K562 (cell line): ENCODE measurements at regions not wholly inside any gene's neighbourhood (a gene's known extent, or its start where the extent isn't known, plus 50 kb on each side); places are given as distances from the start of the nearest gene placed in this dataset.

Experiments
- ATAC-seq: fragments of 200-7000 bp; cut with Tn5 transposase; 3 replicates; pipeline ENCODE4 v1.9.1; 2020; ENCODE audit warnings: moderate library complexity
- BruUV-seq: library from RNA; stranded (reverse); fragments of 400-500 nt; replicated peaks from 2 replicates; lab custom pipeline; 2021; lab: Mats Ljungman, UMichigan
- CTCF ChIA-PET: fragments of 300-600 bp; formaldehyde crosslinking; extraction: SDS; loops from one replicate; lab custom pipeline; 2021; ENCODE audit warnings: low intra/inter-chr PET ratio; lab: Yijun Ruan, JAX
- POLR2A ChIA-PET: fragments of 300-600, 350-650 bp; sonication (Branson Sonifier 250); formaldehyde crosslinking; extraction: SDS; loops from one replicate; lab custom pipeline; 2021; ENCODE audit warnings: antibody characterized with exemption, inconsistent platforms; lab: Yijun Ruan, JAX
- DNase-seq, 4 experiments: peaks; one replicate each; pipeline versions ENCODE4 v3.0.0 to v3.0.0-alpha.2; 2011 to 2018; ENCODE audit warnings: low spot score in 3 of 4, mixed read lengths in 3 of 4; ENCODE audit errors: extremely low read depth in 1 of 4
- FAIRE-seq: peaks from 2 replicates; lab custom pipeline; 2011; peaks lifted over from hg19 to GRCh38; lab: Jason Lieb, UNC
- H2AFZ ChIP-seq: 2 replicates; pipeline ENCODE4 v1.6.0; 2011; ENCODE audit warnings: low read depth, low read length, control low read depth, inconsistent platforms
- H3K27ac ChIP-seq: fragments of 200-600 bp; 3 replicates; pipeline ENCODE4 v1.8.0; 2011; ENCODE audit warnings: low read depth, mild to moderate bottlenecking, control low read depth, inconsistent platforms, low read length, moderate library complexity, mixed read lengths; ENCODE audit errors: extremely low read depth
- H3K27me3 ChIP-seq, 2 experiments: fragments of 300-600 bp in 1 of 2; 2 replicates in 1 of 2; 3 replicates in 1 of 2; pipeline versions ENCODE4 v1.6.0 to v1.8.0; 2011; ENCODE audit warnings: inconsistent platforms in 2 of 2, low read length in 2 of 2, mild to moderate bottlenecking in 1 of 2, mixed read lengths in 1 of 2, moderate library complexity in 1 of 2; ENCODE audit not compliant: control insufficient read depth in 2 of 2, insufficient read depth in 2 of 2
- H3K36me3 ChIP-seq: fragments of 300-600 bp; 3 replicates; pipeline ENCODE4 v1.8.0; 2011; ENCODE audit warnings: mild to moderate bottlenecking, low read length, inconsistent platforms; ENCODE audit not compliant: control insufficient read depth, insufficient read depth
- H3K4me1 ChIP-seq, 2 experiments: fragments of 200-600 bp in 1 of 2; replicated peaks in 1 of 2; 2 replicates in 1 of 2; 3 replicates in 1 of 2; pipeline versions ENCODE4 v1.5.1 to v1.8.0; 2011; ENCODE audit warnings: inconsistent platforms in 2 of 2, low read length in 2 of 2, mild to moderate bottlenecking in 1 of 2, mixed read lengths in 1 of 2, moderate library complexity in 1 of 2; ENCODE audit not compliant: control insufficient read depth in 2 of 2, insufficient read depth in 2 of 2
- H3K4me2 ChIP-seq: 2 replicates; pipeline ENCODE4 v1.6.1; 2011; ENCODE audit warnings: low read length, control low read depth, inconsistent platforms, mixed read lengths; ENCODE audit not compliant: insufficient read depth
- H3K4me3 ChIP-seq: fragments of 200-600 bp; sonication (generic), shearing (Covaris generic); 2 replicates; pipeline ENCODE4 v1.5.1; 2016; ENCODE audit warnings: control low read depth, inconsistent platforms
- H3K79me2 ChIP-seq: fragments of 200-600 bp; 3 replicates; pipeline ENCODE4 v1.8.0; 2011; ENCODE audit warnings: low read length, inconsistent platforms; ENCODE audit not compliant: control insufficient read depth, insufficient read depth
- H3K9ac ChIP-seq, 2 experiments: 2 replicates each; pipeline versions ENCODE4 v1.6.0 to v1.6.1; 2011; ENCODE audit warnings: low read depth in 2 of 2, low read length in 2 of 2, control low read depth in 1 of 2, inconsistent platforms in 1 of 2, mild to moderate bottlenecking in 1 of 2, mixed read lengths in 1 of 2; ENCODE audit not compliant: insufficient read depth in 1 of 2
- H3K9me1 ChIP-seq: one replicate; pipeline ENCODE4 v1.6.0; 2011; ENCODE audit warnings: inconsistent platforms, mild to moderate bottlenecking, low read length, moderate library complexity; ENCODE audit not compliant: control insufficient read depth, insufficient read depth
- H3K9me3 ChIP-seq: replicated peaks from 2 replicates; pipeline ENCODE4 v1.5.1; 2011; ENCODE audit warnings: low read depth, low read length, inconsistent platforms; ENCODE audit not compliant: control insufficient read depth, insufficient read depth
- H4K20me1 ChIP-seq: replicated peaks from 2 replicates; pipeline ENCODE4 v1.6.1; 2011; ENCODE audit warnings: low read length, inconsistent platforms, mixed read lengths; ENCODE audit not compliant: control insufficient read depth, insufficient read depth
- AFF4 ChIP-seq: sonication (generic); formaldehyde crosslinking; IDR thresholded peaks from 2 replicates; pipeline ENCODE4 v1.8.0; 2023; ENCODE audit warnings: mild to moderate bottlenecking, missing genetic modification reagents
- ATF1 ChIP-seq, 2 experiments: fragments of 450-650 bp in 1 of 2; IDR thresholded peaks; 2 replicates each; pipeline ENCODE4 v1.6.1; 2016; ENCODE audit warnings: missing compliant biosample characterization in 1 of 2, missing genetic modification characterization in 1 of 2
- BCOR ChIP-seq: fragments of 450-650 bp; IDR thresholded peaks from 2 replicates; pipeline ENCODE4 v1.6.1; 2016
- CCNT2 ChIP-seq: IDR thresholded peaks from 2 replicates; pipeline ENCODE4 v1.6.1; 2011; ENCODE audit warnings: borderline replicate concordance, low read depth, mild to moderate bottlenecking, moderate library complexity, mixed read lengths, low read length; ENCODE audit not compliant: insufficient read length; ENCODE audit errors: extremely low read depth
- CGGBP1 ChIP-seq: fragments of 250-450 bp; sonication (Bioruptor Pico); IDR thresholded peaks from 2 replicates; pipeline ENCODE4 v1.9.0; 2021; ENCODE audit warnings: mild to moderate bottlenecking
- DNMT1 ChIP-seq: fragments of 450-650 bp; IDR thresholded peaks from 2 replicates; pipeline ENCODE4 v1.6.1; 2016; ENCODE audit warnings: antibody characterized with exemption, mild to moderate bottlenecking
- EP400 ChIP-seq: fragments of 450-650 bp; IDR thresholded peaks from 2 replicates; pipeline ENCODE4 v1.6.1; 2017; ENCODE audit warnings: antibody characterized with exemption, mild to moderate bottlenecking, moderate library complexity
- FOSL1 ChIP-seq: fragments of 200-800 bp; sonication (Bioruptor generic); conservative IDR thresholded peaks from 2 replicates; pipeline ENCODE4 v1.6.1; 2016; ENCODE audit warnings: missing genetic modification characterization, missing compliant biosample characterization
- HDAC1 ChIP-seq, 2 experiments: fragments of 450-650 bp; IDR thresholded peaks; 2 replicates each; pipeline ENCODE4 v1.6.1; 2016 to 2017; ENCODE audit warnings: inconsistent platforms in 1 of 2, mild to moderate bottlenecking in 1 of 2, moderate library complexity in 1 of 2
- HDAC6 ChIP-seq: IDR thresholded peaks from 2 replicates; pipeline ENCODE4 v1.6.1; 2012; ENCODE audit warnings: low read depth, mild to moderate bottlenecking, control low read depth, inconsistent platforms, low read length, moderate library complexity
- MED1 ChIP-seq: sonication (generic); formaldehyde crosslinking; IDR thresholded peaks from 2 replicates; pipeline ENCODE4 v1.8.1; 2023; ENCODE audit warnings: missing genetic modification reagents, borderline replicate concordance
- MEIS2 ChIP-seq: fragments of 450-650 bp; IDR thresholded peaks from 2 replicates; pipeline ENCODE4 v1.6.1; 2014; ENCODE audit warnings: mild to moderate bottlenecking; ENCODE audit not compliant: partially characterized antibody
- POLR2B ChIP-seq: fragments of 450-650 bp; IDR thresholded peaks from 2 replicates; pipeline ENCODE4 v1.6.1; 2018; ENCODE audit warnings: low read depth; ENCODE audit not compliant: partially characterized antibody
- TAF1 ChIP-seq: IDR thresholded peaks from 2 replicates; pipeline ENCODE4 v1.6.1; 2011; ENCODE audit warnings: mild to moderate bottlenecking, low read length, moderate library complexity; ENCODE audit not compliant: insufficient read depth, control insufficient read depth, severe bottlenecking; ENCODE audit errors: extremely low read depth
- TFE3 ChIP-seq: fragments of 450-650 bp; formaldehyde crosslinking; IDR thresholded peaks from 2 replicates; pipeline ENCODE4 v1.4.0; 2020; ENCODE audit warnings: mild to moderate bottlenecking, mixed read lengths
- ZBTB1 ChIP-seq: sonication (generic); formaldehyde crosslinking; IDR thresholded peaks from 2 replicates; pipeline ENCODE4 v1.8.1; 2023; ENCODE audit warnings: missing genetic modification reagents, low read depth, mild to moderate bottlenecking, borderline replicate concordance
- ZNF408 ChIP-seq: fragments of 250-450 bp; sonication (Bioruptor Pico); IDR thresholded peaks from 2 replicates; pipeline ENCODE4 v1.4.0; 2020; ENCODE audit warnings: low read depth, mild to moderate bottlenecking, moderate library complexity
- WGBS: fragments of 100-300 bp; shearing (Covaris generic); methylation state at CpG from one replicate; pipeline ENCODE4 v1.1.6; 2016; ENCODE audit warnings: low coverage, mixed read lengths; ENCODE audit not compliant: insufficient coverage; ENCODE audit errors: missing lambda C conversion rate; 5-methylcytosine and 5-hydroxymethylcytosine counted together
- in situ Hi-C: fragments of 300-500 bp; cut with MboI; formaldehyde crosslinking; loops from 4 replicates; pipeline ENCODE4 v1.15.0; 2018; ENCODE audit warnings: inconsistent platforms, mixed read lengths
- intact Hi-C: fragments of 100-400 bp; cut with micrococcal nuclease; formaldehyde crosslinking; loops from 2 replicates; pipeline ENCODE4 v1.14.2; 2022

- H3K4me1 ChIP-seq: no peaks in the 10 kb centered on the region
- ChIA-PET CTCF (no interaction called here), POLR2A (no interaction called here)
- no peaks in the 10 kb centered on the region for H3K79me2 ChIP-seq
- FAIRE-seq (no peak), DNase-seq (no peak), ATAC-seq (no peak)
- H3K27me3 ChIP-seq: no peaks in the 10 kb centered on the region
- no peak overlapping the region for H3K27ac ChIP-seq
- intact Hi-C loops (no loop called here), in situ Hi-C loops (no loop called here)
- H3K4me3 ChIP-seq: no peak overlapping the region
- BruUV-seq: no TSS peak
- WGBS: 0% methylated on average over 7 of the region's 7 CpGs
- H4K20me1 ChIP-seq: no peaks in the 10 kb centered on the region
- no peak overlapping the region for H2AFZ ChIP-seq
- H3K4me2 ChIP-seq: no peak overlapping the region
- no peaks in the 10 kb centered on the region for H3K9me3 ChIP-seq
- H3K9ac ChIP-seq: no peak overlapping the region
- H3K9me1 ChIP-seq: no peaks in the 10 kb centered on the region
- H3K36me3 ChIP-seq: no peaks in the 10 kb centered on the region
- TF ChIP-seq ZNF408 (CRISPR knock-in tag) (no peak), EP400 (no peak), HDAC1 (IDR thresholded peaks at IDR 0.05) (no peak), MED1 (CRISPR knock-in tag) (no peak), ZBTB1 (CRISPR knock-in tag) (no peak), MEIS2 (no peak), CCNT2 (no peak), POLR2B (no peak), TFE3 (CRISPR knock-in tag) (no peak), CGGBP1 (CRISPR knock-in tag) (no peak), AFF4 (CRISPR knock-in tag) (no peak), HDAC6 (no peak), TAF1 (no peak), DNMT1 (no peak), ATF1 (CRISPR knock-in tag; IDR thresholded peaks at IDR 0.05) (no peak), ATF1 (tag; IDR thresholded peaks at IDR 0.05) (no peak), BCOR (no peak), FOSL1 (tag) (no peak)
Observed at GRCh38 chr3:182139627-182140357, 428.1 kb downstream of the SOX2 start.
